ENCODE measurements at regions not wholly inside any gene's neighbourhood (a gene's known extent, or its start where the extent isn't known, plus 50 kb on each side); places are given as distances from the start of the nearest gene placed in this dataset.

DNA sequence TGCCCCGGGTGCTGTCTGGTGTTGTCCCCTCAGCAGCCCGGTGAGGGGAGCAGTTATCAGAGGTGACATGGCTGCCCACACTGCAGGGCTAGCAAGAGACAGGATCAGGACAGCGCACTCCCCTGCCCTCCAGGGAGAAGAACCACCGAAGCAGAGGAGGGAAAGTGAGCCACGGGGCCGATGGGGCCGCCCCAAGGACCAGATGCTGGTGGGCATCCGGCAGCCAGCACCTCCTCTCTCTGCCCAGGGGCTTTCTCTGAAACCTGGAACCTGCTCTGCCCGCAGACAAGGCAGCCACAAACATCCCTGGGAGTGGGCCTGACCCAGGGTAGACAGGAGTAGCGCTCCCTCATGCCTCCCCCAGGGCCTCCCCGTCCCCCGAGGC is 163.0 kb upstream of the CST7 start:
- no peak overlapping the region for H3K4me3 Mint-ChIP-seq
- no peaks in the 10 kb centered on the region for H3K9me3 Mint-ChIP-seq
- no peak for DNase-seq
- H3K36me3 Mint-ChIP-seq (ENCODE audit: low read depth): no peaks in the 10 kb centered on the region
- H3K27ac Mint-ChIP-seq: no peak overlapping the region
- peaks cover 21% of the 10 kb centered on the region for H3K27me3 Mint-ChIP-seq (ENCODE audit: low read depth, poor library complexity)
- TF ChIP-seq, protein P1, sequence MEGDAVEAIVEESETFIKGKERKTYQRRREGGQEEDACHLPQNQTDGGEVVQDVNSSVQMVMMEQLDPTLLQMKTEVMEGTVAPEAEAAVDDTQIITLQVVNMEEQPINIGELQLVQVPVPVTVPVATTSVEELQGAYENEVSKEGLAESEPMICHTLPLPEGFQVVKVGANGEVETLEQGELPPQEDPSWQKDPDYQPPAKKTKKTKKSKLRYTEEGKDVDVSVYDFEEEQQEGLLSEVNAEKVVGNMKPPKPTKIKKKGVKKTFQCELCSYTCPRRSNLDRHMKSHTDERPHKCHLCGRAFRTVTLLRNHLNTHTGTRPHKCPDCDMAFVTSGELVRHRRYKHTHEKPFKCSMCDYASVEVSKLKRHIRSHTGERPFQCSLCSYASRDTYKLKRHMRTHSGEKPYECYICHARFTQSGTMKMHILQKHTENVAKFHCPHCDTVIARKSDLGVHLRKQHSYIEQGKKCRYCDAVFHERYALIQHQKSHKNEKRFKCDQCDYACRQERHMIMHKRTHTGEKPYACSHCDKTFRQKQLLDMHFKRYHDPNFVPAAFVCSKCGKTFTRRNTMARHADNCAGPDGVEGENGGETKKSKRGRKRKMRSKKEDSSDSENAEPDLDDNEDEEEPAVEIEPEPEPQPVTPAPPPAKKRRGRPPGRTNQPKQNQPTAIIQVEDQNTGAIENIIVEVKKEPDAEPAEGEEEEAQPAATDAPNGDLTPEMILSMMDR (IDR thresholded peaks at IDR 0.05): no peak
- peaks cover 7% of the 10 kb centered on the region for H3K4me1 Mint-ChIP-seq

DNA sequence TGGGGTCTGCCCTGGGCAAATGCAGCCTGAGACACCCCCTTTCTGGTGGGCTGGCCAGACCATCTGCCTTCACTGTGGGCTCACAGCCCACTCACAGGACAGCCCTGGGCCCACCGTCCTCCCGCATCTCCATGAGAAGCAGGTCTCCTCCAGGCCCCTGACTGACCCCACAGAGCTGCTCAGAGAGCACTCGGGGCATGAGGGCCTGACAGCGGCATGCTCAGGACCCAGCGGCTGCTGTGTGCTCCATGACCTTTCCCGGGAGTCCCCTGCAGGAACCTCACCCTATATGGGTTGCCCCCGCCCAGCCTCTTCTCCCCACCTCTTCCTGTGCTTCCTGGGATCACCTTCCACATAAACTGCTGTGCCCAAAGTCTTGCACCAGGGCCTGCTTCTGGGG is 162.4 kb upstream of the CST7 start:
- H3K4me1 Mint-ChIP-seq: peaks cover 7% of the 10 kb centered on the region
- H3K27me3 Mint-ChIP-seq (ENCODE audit: low read depth, poor library complexity): peaks cover 18% of the 10 kb centered on the region
- TF ChIP-seq, protein P1 (IDR thresholded peaks at IDR 0.05): no peak
- DNase-seq: no peak
- H3K4me3 Mint-ChIP-seq: no peak overlapping the region
- no peak overlapping the region for H3K27ac Mint-ChIP-seq
- no peaks in the 10 kb centered on the region for H3K36me3 Mint-ChIP-seq (ENCODE audit: low read depth)
- H3K9me3 Mint-ChIP-seq: no peaks in the 10 kb centered on the region

DNA sequence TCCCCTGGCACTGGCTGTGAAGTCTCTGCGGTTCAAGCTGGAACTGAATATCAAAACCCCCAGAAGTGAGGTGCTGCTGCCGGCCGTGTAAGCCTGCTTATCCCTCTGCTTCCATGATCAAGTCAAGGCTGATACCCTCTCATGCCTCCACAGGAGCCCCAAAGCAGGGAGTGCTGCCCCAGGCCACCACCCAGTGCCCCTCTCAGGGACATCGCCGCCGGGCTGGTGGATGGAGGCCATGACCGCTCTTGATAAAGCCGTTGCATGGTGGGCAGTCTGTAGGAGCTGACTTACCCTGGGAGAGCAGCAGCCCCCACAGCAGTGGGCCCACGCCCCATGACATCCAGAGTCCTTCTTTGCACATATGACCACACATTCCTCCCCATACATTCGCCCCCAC is 162.0 kb upstream of the CST7 start:
- no peak overlapping the region for H3K27ac Mint-ChIP-seq
- H3K27me3 Mint-ChIP-seq (ENCODE audit: low read depth, poor library complexity): peaks cover 14% of the 10 kb centered on the region
- H3K9me3 Mint-ChIP-seq: no peaks in the 10 kb centered on the region
- peaks cover 7% of the 10 kb centered on the region for H3K4me1 Mint-ChIP-seq
- H3K36me3 Mint-ChIP-seq (ENCODE audit: low read depth): no peaks in the 10 kb centered on the region
- H3K4me3 Mint-ChIP-seq: no peak overlapping the region
- TF ChIP-seq, protein P1 (IDR thresholded peaks at IDR 0.05): no peak
- no peak for DNase-seq

DNA sequence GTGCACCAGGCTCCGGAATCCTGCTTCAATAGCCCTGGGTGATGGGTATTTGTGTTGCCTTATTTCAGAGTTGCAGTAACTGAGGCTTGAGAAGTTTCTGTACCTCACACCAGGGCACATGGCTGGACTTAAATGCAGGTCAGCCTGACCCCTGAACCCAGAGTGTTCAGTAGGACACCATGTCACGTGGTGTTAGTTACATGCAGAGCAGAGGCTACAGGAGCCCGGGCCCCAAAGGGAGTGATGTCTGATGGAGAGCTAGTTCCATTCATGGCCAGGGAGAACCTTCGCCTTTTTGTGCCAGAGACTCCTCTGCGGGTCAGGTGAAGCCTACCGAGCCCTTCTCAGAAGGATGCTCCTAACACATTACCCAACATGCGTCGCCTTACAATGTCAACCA is 161.4 kb upstream of the CST7 start:
- Mint-ChIP-seq H3K9me3 (no peaks in the 10 kb centered on the region), H3K4me3 (no peak overlapping the region), H3K4me1 (peaks cover 7% of the 10 kb centered on the region), H3K36me3 (ENCODE audit: low read depth) (no peaks in the 10 kb centered on the region), H3K27me3 (ENCODE audit: low read depth, poor library complexity) (peaks cover 11% of the 10 kb centered on the region), H3K27ac (no peak overlapping the region)
- TF ChIP-seq, protein P1 (IDR thresholded peaks at IDR 0.05): no peak
- DNase-seq: no peak

DNA sequence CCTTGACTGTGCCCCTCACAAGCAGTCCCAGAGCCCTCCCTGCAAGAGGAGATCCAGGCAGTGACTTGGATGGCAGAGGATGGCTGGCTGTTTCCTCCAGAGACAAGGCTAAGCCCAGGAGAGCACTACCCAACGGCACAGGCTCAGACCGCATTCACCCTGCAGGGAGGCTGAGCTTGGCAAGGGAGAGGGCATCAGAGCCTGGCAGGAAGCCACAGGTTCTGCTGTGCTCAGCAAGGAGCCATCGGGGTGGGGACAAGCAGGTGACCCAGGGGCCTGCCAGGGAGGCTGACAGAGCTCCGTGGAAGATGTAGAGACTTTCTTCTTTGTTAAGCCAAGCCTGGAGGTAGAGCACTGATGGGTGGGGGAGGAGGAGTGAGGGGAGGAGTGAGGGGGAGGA is 159.2 kb upstream of the CST7 start:
- no peaks in the 10 kb centered on the region for H3K9me3 Mint-ChIP-seq
- TF ChIP-seq, protein P1 (IDR thresholded peaks at IDR 0.05): no peak
- H3K27me3 Mint-ChIP-seq (ENCODE audit: low read depth, poor library complexity): peaks cover 15% of the 10 kb centered on the region
- H3K36me3 Mint-ChIP-seq (ENCODE audit: low read depth): no peaks in the 10 kb centered on the region
- DNase-seq: no peak
- no peak overlapping the region for H3K27ac Mint-ChIP-seq
- peaks cover 4% of the 10 kb centered on the region for H3K4me1 Mint-ChIP-seq
- no peak overlapping the region for H3K4me3 Mint-ChIP-seq

DNA sequence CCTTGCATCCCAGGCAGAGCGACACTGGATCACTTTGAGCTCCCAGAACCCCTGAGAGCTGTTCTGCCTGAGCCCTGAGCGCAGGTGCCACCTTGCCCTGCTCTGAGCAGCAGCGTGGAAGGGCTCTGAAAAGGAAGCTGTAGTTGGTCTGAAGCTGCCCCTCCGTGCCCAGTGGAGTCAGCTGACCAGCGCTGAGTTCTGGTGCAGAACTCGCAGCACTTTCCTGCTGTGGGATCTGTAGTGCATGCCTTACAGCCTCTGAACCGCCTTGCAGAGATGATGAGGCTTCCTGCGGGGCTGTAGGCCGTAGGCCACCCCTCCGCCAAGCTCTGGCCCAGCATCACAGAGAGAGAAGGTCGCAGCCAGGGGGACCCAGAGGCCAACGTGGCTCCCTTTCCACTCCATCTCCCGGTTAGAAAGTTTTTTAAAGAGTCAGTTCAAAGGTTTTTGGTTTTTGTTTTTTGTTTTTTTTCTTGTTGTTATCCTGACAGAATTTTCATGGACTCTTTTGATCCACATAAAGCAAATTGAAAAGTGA is 158.3 kb upstream of the CST7 start:
- Mint-ChIP-seq H3K36me3 (ENCODE audit: low read depth) (no peaks in the 10 kb centered on the region), H3K27ac (no peak overlapping the region), H3K9me3 (no peaks in the 10 kb centered on the region), H3K27me3 (ENCODE audit: low read depth, poor library complexity) (peaks cover 18% of the 10 kb centered on the region), H3K4me1 (peaks cover 7% of the 10 kb centered on the region), H3K4me3 (no peak overlapping the region)
- DNase-seq: no peak
- TF ChIP-seq, protein P1 (IDR thresholded peaks at IDR 0.05): no peak

Measured in nephron progenitor cell (in vitro differentiated cells).